DMS 273 (cell line): ENCODE measurements at regions not wholly inside any gene's neighbourhood (a gene's known extent, or its start where the extent isn't known, plus 50 kb on each side); places are given as distances from the start of the nearest gene placed in this dataset.

ENCODE experiments used
- DNase-seq: peaks from one replicate; lab custom pipeline; 2025; ENCODE audit not compliant: unreplicated experiment; lab: John Stamatoyannopoulos, UW

DNA sequence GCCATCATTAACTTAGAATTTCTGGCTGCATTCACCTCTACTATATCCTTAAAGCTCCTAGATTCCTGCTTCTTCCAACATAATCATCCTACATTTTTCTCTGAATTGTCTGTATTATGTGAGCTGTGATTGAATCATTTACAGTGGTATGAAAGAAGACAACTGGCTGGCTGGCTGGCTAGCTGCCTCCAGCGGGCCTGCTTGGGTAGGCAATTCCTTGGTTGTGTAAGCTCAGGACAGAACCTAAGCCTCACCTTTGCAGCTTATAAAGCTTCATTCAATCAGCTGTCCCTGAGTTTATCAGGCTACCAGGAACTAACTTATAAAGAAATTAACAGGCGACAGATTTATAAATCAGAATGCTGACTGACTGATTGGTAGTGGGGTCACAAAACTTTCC, 162.7 kb upstream of the NR3C1 start:
- DNase-seq: no peak

DNA sequence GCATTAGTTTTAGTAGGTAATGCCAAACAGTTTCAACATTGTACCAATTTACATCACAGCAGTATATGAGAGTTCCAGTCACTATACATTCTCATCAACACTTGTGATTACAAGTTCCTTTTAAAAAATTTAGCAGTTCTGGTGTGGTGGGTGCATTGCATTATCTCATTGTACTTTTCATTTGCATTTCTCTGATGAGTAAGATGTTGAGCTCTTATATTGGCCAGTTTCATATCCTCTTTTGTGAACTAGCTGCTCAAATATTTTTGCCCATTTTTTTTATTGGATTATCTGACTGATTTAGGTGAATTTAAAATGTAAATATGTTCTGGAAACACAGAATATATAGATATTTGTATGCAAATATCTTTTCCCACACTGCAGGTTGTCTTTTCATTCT, 160.9 kb upstream of the NR3C1 start:
- no peak for DNase-seq

GRCh38 chr5:143562935-143563334, 159.4 kb upstream of the NR3C1 start:
- DNase-seq: no peak

DNA sequence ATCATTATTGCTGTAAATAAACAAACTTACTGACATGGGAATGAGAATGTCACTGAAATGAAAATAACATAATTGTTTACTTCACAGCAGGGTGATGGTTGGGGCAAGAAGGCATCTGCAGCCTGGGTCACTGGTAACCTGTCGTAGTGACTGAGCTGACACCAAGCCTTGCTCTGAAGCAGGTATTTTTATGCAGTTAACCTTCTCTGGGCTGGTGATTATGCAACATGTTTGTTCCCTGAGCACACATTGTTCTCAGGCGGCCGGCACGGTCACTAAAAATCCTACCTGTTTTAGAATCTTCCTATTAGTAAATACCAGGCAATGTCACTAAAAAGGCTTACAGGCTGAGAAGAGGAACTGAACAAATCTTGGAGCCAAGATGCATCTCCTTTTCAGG, 157.7 kb upstream of the NR3C1 start:
- DNase-seq: no peak

- no peak for DNase-seq
Measured at GRCh38 chr5:143560378-143560777, 156.9 kb upstream of the NR3C1 start.

- no peak for DNase-seq
Measured at GRCh38 chr5:143559586-143560109, 156.2 kb upstream of the NR3C1 start.

GRCh38 chr5:143558048-143558447, 154.6 kb upstream of the NR3C1 start:
- DNase-seq: no peak

- peak; percentile 17 for DNase-seq
Measured at GRCh38 chr5:143557061-143557818, 153.8 kb upstream of the NR3C1 start.

DNA sequence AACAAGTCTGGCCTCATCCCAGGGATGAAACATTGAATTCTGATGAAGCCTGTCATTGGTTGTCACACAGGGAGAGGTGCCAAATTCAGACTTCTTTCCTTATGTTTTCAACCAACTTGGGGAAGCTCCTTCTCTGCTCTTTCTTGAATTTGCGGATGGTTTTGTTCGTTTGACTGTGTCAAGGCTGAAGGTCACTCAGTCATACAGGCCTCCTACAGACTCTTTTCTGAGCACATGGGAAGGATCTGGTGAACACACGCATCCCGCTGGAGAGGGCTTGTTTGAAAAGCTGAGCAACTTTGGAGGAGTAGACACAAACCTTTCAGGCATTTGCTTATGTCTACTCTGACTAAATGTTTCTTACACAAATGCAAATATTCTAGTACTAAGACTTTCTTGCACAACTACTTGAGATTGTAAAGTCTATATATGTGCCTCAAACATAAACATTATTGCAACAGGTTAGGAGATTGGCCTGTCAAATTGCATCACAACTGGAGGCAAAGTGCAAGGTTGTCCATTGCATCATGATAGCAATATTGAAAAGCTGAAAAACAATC, 151.5 kb upstream of the NR3C1 start:
- no peak for DNase-seq

GRCh38 chr5:143554187-143554717, 150.8 kb upstream of the NR3C1 start:
- DNase-seq: no peak

- no peak for DNase-seq
Measured at GRCh38 chr5:143552680-143553079, 149.2 kb upstream of the NR3C1 start.

GRCh38 chr5:143551820-143552251, 148.3 kb upstream of the NR3C1 start:
- DNase-seq: no peak

DNA sequence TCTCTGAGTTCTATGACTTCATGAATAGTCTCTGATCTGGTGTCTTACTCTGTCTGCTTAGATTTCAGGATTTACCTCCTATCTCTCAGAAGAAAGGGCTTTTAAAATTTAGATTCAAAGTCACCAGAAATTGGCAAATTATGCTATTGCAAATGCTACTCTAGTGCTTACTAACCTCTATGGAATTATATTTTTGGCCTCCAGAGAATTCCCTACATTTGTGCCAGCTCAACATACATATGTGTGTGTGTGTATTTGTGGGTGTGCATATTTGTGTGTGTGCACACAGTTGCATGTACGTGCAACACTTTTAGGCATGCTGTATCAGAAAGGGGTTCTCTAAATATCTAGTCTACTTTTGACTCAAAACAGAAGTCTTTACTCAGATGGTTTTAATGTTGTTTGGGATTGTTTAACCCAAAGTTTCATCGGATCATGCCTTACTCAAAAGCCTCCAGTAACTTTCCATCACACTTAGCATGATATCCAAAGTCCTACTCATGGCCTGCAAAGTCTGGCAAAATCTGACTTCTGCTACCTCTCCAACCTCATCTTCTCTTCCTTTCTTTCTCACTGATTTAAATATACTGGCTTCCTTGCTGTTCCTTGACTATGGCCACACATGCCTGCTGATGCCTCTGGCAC, 147.6 kb upstream of the NR3C1 start:
- DNase-seq: no peak

- no peak for DNase-seq
Measured at GRCh38 chr5:143547342-143547741, 143.9 kb upstream of the NR3C1 start.

- DNase-seq: no peak
Measured at GRCh38 chr5:143546394-143546793, 142.9 kb upstream of the NR3C1 start.

GRCh38 chr5:143544606-143545005, 141.1 kb upstream of the NR3C1 start:
- no peak for DNase-seq

DNA sequence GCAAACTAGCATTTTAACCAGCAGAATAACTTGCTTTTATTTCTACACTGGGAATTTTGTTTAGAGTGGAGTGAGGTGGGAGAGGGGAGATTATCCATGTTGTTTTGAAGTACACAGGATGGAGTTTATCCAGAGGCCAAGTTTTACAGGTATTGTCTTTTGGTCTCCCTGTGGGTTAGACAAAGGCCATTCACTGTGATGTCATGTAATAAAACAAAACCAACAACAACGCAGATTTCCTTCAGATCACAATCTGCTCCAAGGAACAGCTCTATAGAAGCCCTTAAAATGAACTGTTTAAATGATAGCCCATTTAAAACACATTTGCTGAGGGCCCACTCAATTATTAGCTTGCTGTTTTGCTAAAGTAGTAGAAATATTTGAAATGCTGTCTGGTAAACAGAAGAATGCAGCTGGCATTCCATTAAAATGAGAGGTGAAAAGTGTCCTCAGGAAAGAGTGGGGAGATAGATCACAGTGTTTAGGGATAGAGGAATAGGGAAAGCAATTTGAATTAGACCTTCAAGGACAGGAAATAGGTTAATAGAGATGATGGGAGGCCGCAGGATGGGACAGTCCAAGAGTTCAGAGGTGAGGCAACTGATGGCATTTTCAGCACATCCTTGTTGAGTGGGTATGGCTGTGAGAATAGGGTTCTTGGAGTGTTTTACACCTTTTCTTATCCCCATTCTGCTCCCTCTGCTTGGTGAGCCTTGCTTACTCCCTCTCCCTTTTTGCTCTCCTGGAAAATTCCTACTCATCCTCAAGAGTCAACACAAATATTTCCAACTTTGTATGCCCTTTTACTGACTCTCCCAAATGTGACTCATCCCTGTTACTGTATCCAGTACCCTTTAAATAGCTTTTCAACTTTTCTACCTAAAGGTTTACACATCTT, 140.1 kb upstream of the NR3C1 start:
- DNase-seq: no peak

DNA sequence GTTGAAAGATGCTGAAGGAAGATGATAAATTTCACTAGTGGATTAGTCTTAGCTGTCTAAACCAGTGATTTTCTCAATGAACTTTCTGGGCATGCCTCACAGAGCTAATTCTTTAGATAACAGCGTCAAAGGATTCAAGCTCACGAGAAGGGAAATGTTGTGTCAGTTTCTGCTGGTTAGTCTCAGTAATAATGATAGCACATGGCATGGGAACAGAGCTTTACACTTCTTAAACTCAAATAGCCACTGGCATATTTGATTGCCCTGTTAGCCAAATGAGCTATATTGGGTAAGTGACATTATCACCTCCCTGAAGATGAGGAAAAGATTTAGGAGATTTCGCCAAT, 139.3 kb upstream of the NR3C1 start:
- no peak for DNase-seq

GRCh38 chr5:143541943-143542797, 138.7 kb upstream of the NR3C1 start:
- DNase-seq: no peak

GRCh38 chr5:143539742-143540141, 136.3 kb upstream of the NR3C1 start:
- DNase-seq: no peak
